ENCODE measurements at regions not wholly inside any gene's neighbourhood (a gene's known extent, or its start where the extent isn't known, plus 50 kb on each side); places are given as distances from the start of the nearest gene placed in this dataset.
"Not testable (repeated sequence)": the region's sequence is repeated elsewhere in the genome, so short reads cannot be mapped to it uniquely, and the experiment has no call there.

DNA sequence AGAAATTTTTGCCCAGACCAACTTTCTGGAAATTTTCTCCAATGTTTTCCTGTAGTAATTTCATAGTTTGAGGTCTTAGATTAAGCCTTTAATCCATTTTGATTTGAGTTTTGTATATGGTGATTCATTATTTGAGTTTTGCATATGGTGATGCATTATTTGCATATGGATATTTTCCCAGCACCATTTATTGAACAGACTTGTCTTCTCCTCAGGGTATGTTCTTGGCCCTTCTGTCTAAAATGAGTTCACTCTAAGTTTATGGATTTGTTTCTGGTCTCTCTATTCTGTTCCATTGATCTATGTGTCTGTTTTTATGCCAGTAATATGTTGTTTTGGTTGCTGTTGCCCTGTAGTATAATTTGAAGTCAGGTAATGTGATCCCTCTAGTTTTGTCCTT lies 139.3 kb downstream of the SLC25A46 start:
- H3K4me1 Mint-ChIP-seq = no peaks in the 10 kb centered on the region
- H3K36me3 Mint-ChIP-seq (ENCODE audit: low read depth) = no peaks in the 10 kb centered on the region
- TF ChIP-seq, protein P1, sequence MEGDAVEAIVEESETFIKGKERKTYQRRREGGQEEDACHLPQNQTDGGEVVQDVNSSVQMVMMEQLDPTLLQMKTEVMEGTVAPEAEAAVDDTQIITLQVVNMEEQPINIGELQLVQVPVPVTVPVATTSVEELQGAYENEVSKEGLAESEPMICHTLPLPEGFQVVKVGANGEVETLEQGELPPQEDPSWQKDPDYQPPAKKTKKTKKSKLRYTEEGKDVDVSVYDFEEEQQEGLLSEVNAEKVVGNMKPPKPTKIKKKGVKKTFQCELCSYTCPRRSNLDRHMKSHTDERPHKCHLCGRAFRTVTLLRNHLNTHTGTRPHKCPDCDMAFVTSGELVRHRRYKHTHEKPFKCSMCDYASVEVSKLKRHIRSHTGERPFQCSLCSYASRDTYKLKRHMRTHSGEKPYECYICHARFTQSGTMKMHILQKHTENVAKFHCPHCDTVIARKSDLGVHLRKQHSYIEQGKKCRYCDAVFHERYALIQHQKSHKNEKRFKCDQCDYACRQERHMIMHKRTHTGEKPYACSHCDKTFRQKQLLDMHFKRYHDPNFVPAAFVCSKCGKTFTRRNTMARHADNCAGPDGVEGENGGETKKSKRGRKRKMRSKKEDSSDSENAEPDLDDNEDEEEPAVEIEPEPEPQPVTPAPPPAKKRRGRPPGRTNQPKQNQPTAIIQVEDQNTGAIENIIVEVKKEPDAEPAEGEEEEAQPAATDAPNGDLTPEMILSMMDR (conservative IDR thresholded peaks at IDR 0.05) = no peak
- peaks cover 6% of the 10 kb centered on the region for H3K9me3 Mint-ChIP-seq
- no peak overlapping the region for H3K4me3 Mint-ChIP-seq
- H3K27me3 Mint-ChIP-seq (ENCODE audit: low read depth) = peaks cover 8% of the 10 kb centered on the region
- no peak overlapping the region for H3K27ac Mint-ChIP-seq (ENCODE audit: unreplicated experiment)
- no peak for DNase-seq (ENCODE audit: low read depth, low spot score)

DNA sequence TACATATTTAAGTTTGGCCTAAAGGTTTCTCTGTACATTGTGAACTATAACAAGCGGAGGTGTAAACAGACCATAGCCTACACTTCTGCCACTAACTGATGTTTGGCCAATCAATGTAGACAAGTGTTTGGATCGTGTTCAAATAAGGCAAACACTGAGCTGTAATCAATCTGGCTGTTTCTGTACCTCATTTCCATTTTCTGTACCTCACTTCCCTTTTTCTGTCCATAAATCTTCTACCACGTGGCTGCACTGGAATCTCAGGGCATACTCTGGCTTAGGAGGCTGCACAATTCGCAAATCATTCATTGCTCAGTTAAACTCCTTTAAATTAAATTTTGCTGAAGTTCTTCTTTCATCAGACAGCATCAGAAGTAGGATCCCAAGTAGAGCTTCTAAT lies 140.9 kb downstream of the SLC25A46 start:
- Mint-ChIP-seq H3K27ac (ENCODE audit: unreplicated experiment) (no peak overlapping the region), H3K4me1 (no peaks in the 10 kb centered on the region), H3K9me3 (peaks cover 6% of the 10 kb centered on the region), H3K27me3 (ENCODE audit: low read depth) (peaks cover 2% of the 10 kb centered on the region), H3K36me3 (ENCODE audit: low read depth) (no peaks in the 10 kb centered on the region), H3K4me3 (no peak overlapping the region)
- no peak for DNase-seq (ENCODE audit: low read depth, low spot score)
- TF ChIP-seq, protein P1 (conservative IDR thresholded peaks at IDR 0.05) = no peak

DNA sequence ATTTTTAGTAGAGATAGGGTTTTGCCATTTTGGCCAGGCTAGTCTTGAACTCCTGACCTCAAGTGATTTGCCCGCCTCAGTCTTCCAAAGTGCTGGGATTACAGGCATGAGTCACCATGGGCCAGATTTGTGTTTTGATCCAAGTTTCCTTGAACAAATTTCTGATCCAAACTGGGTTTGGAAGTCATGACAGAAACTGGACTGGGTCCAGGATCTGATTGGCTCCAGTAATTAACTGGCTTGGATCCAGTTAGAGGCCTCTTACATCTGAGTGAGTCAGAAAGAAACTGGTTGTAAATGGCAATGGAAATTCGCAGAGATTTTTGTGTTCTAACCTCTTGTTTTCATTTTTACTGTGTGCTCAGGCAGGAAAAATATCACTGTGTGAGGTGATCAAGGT lies 141.6 kb downstream of the SLC25A46 start:
- H3K4me3 Mint-ChIP-seq = no peak overlapping the region
- no peaks in the 10 kb centered on the region for H3K36me3 Mint-ChIP-seq (ENCODE audit: low read depth)

DNA sequence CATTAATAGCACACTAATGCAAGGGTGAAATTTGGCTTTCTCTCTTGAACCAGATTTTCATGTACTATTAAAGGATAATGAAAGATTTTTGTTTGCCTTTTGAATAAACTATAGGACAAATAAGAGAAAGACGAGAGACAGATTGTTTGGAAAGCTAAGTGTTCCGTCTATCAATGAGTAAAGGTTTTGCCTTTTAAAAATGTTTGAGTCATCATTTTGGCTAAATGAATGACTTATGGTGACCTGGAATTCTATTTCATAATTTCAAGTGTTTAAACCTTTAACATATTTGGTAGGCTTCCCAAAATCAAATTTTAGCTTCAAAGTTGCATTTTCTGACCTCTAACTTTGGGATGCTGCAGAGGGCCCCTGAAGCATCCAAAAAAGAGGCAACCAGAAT lies 145.2 kb downstream of the SLC25A46 start:
- H3K4me3 Mint-ChIP-seq = no peak overlapping the region
- H3K27ac Mint-ChIP-seq (ENCODE audit: unreplicated experiment) = no peak overlapping the region
- no peak for DNase-seq (ENCODE audit: low read depth, low spot score)
- H3K27me3 Mint-ChIP-seq (ENCODE audit: low read depth) = no peaks in the 10 kb centered on the region
- TF ChIP-seq, protein P1 (conservative IDR thresholded peaks at IDR 0.05) = no peak
- peaks cover 14% of the 10 kb centered on the region for H3K9me3 Mint-ChIP-seq
- no peaks in the 10 kb centered on the region for H3K4me1 Mint-ChIP-seq
- no peaks in the 10 kb centered on the region for H3K36me3 Mint-ChIP-seq (ENCODE audit: low read depth)

More for the DNA sequence above, 141.6 kb downstream of the SLC25A46 start:
- no peak overlapping the region for H3K27ac Mint-ChIP-seq (ENCODE audit: unreplicated experiment)
- H3K4me1 Mint-ChIP-seq = no peaks in the 10 kb centered on the region
- no peak for DNase-seq (ENCODE audit: low read depth, low spot score)
- H3K9me3 Mint-ChIP-seq = peaks cover 6% of the 10 kb centered on the region
- no peaks in the 10 kb centered on the region for H3K27me3 Mint-ChIP-seq (ENCODE audit: low read depth)
- TF ChIP-seq, protein P1 (conservative IDR thresholded peaks at IDR 0.05) = no peak

DNA sequence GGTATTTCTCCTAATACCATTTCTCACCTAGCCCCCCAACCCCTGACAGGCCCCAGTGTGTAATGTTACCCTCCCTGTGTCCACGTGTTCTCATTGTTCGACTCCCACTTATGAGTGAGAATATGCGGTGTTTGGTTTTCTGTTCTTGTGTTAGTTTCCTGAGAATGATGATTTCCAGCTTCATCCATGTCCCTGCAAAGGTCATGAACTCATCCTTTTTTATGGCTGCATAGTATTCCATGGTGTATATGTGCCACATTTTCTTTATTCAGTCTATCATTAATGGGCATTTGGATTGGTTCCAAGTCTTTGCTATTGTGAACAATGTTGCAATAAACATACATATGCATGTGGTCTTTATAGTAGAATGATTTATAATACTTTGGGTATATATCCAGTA lies 148.4 kb downstream of the SLC25A46 start:
- H3K36me3 Mint-ChIP-seq (ENCODE audit: low read depth); H3K27me3 Mint-ChIP-seq (ENCODE audit: low read depth); DNase-seq (ENCODE audit: low read depth, low spot score); H3K4me1 Mint-ChIP-seq; H3K27ac Mint-ChIP-seq (ENCODE audit: unreplicated experiment); H3K4me3 Mint-ChIP-seq: not testable (repeated sequence)
- peaks cover 17% of the 10 kb centered on the region for H3K9me3 Mint-ChIP-seq

DNA sequence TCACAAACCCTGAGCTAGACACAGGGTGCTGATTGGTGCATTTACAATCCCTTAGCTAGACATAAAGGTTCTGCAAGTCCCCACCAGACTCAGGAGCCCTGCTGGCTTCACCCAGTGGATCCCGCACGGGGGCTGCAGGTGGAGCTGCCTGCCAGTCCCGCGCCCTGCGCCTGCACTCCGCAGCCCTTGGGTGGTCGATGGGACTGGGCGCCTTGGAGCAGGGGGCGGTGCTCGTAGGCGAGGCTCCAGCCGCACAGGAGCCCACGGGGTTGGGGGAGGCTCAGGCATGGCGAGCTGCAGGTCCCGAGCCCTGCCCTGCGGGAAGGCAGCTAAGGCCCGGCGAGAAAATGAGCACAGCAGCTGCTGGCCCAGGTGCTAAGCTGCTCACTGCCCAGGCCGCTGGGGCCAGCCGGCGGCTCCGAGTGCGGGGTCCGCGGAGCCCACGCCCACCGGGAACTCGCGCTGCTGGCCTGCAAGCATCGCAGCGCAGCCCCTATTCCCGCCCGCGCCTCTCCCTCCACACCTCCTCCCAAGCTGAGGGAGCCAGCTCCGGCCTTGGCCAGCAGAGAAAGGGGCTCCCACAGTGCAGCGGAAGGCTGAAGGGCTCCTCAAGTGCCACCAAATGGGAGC lies 155.2 kb downstream of the SLC25A46 start:
- H3K9me3 Mint-ChIP-seq; H3K4me3 Mint-ChIP-seq; H3K4me1 Mint-ChIP-seq; H3K27me3 Mint-ChIP-seq (ENCODE audit: low read depth); DNase-seq (ENCODE audit: low read depth, low spot score); H3K36me3 Mint-ChIP-seq (ENCODE audit: low read depth); H3K27ac Mint-ChIP-seq (ENCODE audit: unreplicated experiment): not testable (repeated sequence)
